ENCODE measurements at regions not wholly inside any gene's neighbourhood (a gene's known extent, or its start where the extent isn't known, plus 50 kb on each side); places are given as distances from the start of the nearest gene placed in this dataset.

DNA sequence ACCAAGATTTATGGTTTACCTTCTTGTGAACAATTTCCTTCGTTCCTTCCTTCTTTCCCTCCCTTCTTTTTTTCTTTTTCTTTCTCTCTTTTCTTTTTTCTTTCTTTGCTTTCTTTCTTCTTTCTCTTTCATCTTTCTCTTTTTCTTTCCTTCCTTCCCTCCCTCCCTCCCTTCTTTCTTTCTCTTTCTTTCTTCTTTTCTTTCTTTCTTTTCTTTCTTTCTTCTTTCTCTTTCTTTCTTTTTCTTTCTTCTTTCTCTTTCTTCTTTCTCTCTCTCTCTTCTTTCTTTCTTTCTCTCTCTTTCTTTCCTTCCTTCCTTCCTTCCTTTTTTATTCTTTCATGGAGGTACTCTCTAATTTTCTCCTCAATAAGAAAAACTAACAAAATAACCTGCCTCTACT lies 462.1 kb upstream of the ATP2B1 start:
- Histone ChIP-seq H3K4me3 (ENCODE audit: insufficient read depth, low read depth, low read length) (no peak overlapping the region), H3K36me3 (replicated peaks; ENCODE audit: control insufficient read depth, insufficient read depth, low read length) (no peaks in the 10 kb centered on the region), H3K27me3 (ENCODE audit: control insufficient read depth, insufficient read depth, low read length) (no peaks in the 10 kb centered on the region)
- DNase-seq, result no peak

DNA sequence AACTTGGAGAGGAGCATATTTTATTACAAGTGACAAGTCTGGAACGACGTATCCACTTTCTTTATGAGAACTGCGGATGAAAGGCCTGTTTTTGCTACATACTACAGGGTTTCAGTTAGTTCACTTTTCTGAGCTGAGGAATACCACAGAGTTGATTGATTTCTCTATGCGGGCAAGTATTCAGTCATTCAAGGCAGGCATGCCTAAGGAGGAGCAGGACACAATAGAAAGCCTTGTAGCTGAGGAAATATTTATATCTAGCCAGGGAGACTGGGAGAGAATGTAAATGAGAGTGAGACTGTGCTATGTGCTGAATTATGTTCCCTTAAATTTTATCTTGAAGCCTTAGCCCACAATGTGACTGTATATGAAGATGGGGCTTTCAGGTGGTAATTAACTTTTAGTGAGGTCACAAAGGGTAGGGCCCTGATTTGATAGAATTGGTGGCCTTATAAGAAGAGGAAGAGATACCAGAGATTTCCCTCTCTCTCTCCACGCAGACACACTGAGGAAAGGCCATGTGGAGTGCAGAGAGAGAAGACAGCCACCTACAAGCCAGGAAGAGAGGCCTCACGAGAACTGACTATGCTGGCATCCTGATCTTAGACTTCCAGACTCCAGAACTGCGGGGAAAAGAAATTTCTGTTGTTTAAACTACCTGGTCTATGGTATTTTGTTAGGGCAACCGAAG lies 459.0 kb upstream of the ATP2B1 start:
- H3K4me3 ChIP-seq (ENCODE audit: insufficient read depth, low read depth, low read length), result no peak overlapping the region
- H3K36me3 ChIP-seq (replicated peaks; ENCODE audit: control insufficient read depth, insufficient read depth, low read length), result no peaks in the 10 kb centered on the region
- no peak for DNase-seq
- no peaks in the 10 kb centered on the region for H3K27me3 ChIP-seq (ENCODE audit: control insufficient read depth, insufficient read depth, low read length)

DNA sequence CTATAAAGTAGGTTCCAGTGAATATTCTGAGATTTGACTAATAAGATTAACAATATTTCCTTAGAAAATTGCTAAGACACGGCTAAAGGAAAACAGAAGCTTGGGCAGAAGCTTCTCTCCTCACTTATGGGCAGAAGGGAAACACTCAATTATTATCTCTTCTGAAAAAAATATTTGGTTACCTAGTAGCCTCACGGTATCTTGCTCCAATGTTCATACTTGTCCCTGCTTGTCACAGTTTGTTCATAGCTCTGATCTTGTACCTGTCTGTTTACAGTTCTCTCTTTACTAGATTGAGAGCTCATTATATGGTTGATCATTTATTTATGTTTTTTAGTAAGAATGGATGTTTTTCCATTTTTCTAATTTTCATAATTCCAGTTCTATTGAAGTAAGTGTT lies 458.0 kb upstream of the ATP2B1 start:
- no peak for DNase-seq
- Histone ChIP-seq H3K4me3 (ENCODE audit: insufficient read depth, low read depth, low read length) (no peak overlapping the region), H3K27me3 (ENCODE audit: control insufficient read depth, insufficient read depth, low read length) (no peaks in the 10 kb centered on the region), H3K36me3 (replicated peaks; ENCODE audit: control insufficient read depth, insufficient read depth, low read length) (no peaks in the 10 kb centered on the region)

DNA sequence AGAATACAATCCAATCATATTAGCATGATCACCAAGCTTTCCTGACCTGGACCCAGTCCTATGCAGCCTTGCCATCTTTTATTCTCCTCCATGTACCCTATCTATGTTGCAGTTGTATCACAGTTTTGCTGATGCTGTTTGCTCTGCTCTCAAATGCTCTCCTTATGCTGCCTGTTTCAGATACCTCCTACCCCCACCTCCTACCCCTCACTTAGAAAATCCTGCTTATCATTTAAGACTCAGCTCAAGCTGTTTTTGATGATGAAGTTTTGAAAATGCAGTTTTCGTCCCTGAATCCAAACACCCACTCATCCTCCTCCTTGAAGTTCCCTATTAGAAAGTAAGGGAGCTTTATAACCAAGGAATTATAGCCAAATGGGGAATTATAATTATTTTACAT lies 457.4 kb upstream of the ATP2B1 start:
- Histone ChIP-seq H3K36me3 (replicated peaks; ENCODE audit: control insufficient read depth, insufficient read depth, low read length) (no peaks in the 10 kb centered on the region), H3K4me3 (ENCODE audit: insufficient read depth, low read depth, low read length) (no peak overlapping the region), H3K27me3 (ENCODE audit: control insufficient read depth, insufficient read depth, low read length) (no peaks in the 10 kb centered on the region)
- DNase-seq, result no peak

DNA sequence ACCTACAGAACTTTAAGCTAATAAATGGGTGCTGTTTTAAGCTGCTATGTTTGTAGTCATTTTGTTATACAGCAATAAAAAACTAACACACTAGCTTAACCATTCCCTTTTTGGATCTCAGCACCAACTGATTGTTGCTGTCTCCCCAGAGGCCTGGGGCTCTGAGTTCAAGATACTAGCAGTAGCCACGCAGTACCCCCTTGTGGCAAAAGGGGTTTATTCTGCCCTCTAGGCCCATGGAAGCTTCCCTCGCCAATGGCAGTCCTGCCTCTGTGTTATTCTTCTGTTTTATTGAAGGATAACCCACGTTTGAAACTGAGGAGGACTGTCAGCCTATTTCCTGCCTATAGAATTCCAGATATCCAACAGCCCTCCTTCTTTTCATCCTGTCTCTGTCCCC lies 455.3 kb upstream of the ATP2B1 start:
- H3K4me3 ChIP-seq (ENCODE audit: insufficient read depth, low read depth, low read length), result no peak overlapping the region
- H3K36me3 ChIP-seq (replicated peaks; ENCODE audit: control insufficient read depth, insufficient read depth, low read length), result no peaks in the 10 kb centered on the region
- H3K27me3 ChIP-seq (ENCODE audit: control insufficient read depth, insufficient read depth, low read length), result no peaks in the 10 kb centered on the region
- DNase-seq, result peak; percentile 1

DNA sequence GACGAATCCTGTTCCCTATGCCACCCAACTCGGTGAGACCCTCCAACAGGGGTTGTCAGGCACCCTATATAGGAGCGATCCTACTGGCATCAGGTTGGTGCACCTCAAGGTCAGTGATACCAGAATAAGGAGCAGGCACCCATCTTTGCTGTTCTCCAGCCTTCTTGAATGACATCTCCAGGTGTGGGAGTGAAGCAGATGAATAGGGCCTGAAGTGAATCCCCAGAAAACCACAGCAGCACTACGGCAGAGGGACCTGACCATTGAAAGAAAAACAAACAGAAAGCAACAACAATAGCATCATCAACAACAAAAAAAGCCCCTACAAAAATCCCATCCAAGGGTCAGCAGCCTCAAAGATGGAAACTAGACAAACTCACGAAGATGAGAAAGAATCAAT lies 445.2 kb upstream of the ATP2B1 start:
- DNase-seq, result no peak
- H3K4me3 ChIP-seq (ENCODE audit: insufficient read depth, low read depth, low read length), result no peak overlapping the region
- H3K27me3 ChIP-seq (ENCODE audit: control insufficient read depth, insufficient read depth, low read length), result no peaks in the 10 kb centered on the region
- H3K36me3 ChIP-seq (replicated peaks; ENCODE audit: control insufficient read depth, insufficient read depth, low read length), result no peaks in the 10 kb centered on the region

DNA sequence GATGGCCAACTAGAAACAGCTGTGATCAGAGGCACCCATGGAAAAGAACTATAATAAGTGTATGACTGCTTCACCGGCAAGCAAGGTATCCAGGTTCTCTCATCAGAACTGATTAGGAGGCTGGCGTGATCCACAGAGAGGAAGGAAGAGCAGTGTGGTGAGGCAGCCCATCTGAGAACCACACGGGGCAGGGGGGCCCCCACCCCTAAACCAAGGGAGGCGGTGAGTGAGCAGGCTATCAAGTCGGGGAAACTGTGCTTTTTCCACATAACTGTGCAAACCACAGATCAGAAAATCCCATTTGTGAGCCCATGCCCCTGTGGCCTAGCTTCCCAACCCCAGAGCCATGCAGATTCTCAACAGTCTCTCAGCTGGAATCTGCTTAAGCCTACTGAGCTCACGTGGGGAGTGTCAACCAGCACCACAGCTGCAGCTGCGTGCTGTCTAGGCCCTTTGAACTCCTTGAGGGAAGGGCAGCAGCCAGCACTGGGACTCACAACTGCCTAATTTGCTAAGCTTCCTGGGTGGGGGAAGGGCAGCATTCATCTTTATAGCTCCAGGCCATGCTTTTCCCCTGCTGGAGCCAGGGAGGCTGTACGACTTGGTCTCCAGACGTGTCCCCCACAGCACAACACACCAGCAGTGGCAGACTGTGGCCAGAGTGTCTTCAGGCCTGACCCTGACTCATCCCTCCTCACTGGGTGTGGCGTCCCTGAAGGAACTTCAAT lies 444.4 kb upstream of the ATP2B1 start:
- no peaks in the 10 kb centered on the region for H3K27me3 ChIP-seq (ENCODE audit: control insufficient read depth, insufficient read depth, low read length)
- DNase-seq, result no peak
- H3K4me3 ChIP-seq (ENCODE audit: insufficient read depth, low read depth, low read length), result no peak overlapping the region
- H3K36me3 ChIP-seq (replicated peaks; ENCODE audit: control insufficient read depth, insufficient read depth, low read length), result no peaks in the 10 kb centered on the region

DNA sequence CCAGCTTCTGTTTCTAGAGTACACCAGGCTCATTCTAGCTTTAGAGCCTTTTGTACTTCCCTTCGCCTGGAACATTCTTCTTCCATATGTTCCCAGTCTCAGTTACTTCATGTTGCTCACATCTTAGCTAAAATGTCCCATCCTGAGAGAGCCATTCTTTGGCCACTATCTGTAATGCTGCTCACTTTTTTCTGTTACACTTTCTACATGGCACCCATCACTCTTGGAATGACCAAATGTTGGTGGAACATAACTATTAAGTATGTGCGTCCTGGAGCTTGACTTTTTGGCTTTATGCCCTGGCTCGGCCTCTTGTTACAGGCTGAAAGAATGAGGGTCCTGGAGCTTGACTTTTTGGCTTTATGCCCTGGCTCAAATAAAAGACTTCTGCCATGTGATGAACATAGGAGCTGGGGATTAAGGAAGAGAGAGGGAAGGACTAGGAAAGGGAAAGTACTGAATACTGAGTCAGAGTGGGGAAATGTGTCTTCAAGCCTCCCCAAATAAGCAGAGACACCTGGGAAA lies 442.9 kb upstream of the ATP2B1 start:
- no peak for DNase-seq
- H3K27me3 ChIP-seq (ENCODE audit: control insufficient read depth, insufficient read depth, low read length), result no peaks in the 10 kb centered on the region
- no peak overlapping the region for H3K4me3 ChIP-seq (ENCODE audit: insufficient read depth, low read depth, low read length)
- no peaks in the 10 kb centered on the region for H3K36me3 ChIP-seq (replicated peaks; ENCODE audit: control insufficient read depth, insufficient read depth, low read length)

DNA sequence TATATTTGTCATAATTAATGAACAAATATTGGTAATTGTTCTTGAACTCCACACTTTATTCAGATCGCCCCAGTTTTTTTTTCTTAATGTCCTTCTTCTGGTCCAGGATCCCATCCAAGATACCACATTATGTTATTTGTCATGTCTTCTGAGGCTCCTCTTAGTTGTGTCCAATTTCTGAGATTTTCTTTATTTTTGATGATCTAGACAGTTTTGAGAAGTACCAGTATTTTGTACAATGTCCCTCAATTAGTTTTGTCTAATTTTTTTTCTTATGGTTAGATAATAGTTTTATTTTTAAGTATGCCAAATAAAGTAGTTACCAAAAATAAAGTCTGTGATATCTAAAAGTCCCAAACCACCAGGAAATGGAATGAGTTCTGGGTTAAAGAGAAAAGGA lies 440.8 kb upstream of the ATP2B1 start:
- Histone ChIP-seq H3K4me3 (ENCODE audit: insufficient read depth, low read depth, low read length) (no peak overlapping the region), H3K27me3 (ENCODE audit: control insufficient read depth, insufficient read depth, low read length) (no peaks in the 10 kb centered on the region), H3K36me3 (replicated peaks; ENCODE audit: control insufficient read depth, insufficient read depth, low read length) (no peaks in the 10 kb centered on the region)
- no peak for DNase-seq

DNA sequence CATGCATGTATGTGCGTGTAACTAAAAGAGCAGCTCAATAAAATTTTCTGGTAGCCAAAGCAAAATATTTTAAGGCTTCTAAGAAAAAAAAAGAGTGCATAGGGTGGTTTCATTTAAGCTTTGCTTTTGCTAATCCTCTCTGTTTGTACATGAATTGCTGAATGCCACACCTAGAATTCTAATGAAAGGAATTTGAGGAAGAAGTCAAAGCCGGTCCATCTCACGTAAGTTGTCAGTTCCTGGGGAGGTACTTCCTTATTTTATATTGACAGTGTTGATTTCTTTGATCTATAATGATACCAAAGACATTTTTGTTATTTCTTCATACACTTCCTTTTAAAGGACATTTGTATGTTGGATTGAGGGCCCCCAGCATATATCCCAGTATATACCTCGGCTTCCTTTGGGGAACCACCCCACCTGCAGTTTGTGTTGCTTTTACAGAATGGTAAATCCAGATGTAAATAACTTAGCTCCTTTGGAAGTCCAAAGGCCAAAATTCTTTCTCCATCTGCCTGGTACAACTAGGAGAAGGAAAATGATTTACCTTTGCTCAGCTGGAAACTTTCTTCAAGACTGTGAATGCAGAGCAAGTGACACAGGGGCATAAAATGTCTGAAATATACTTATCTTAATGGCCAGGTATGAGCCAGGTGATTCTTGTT lies 420.9 kb upstream of the ATP2B1 start:
- Histone ChIP-seq H3K4me3 (ENCODE audit: insufficient read depth, low read depth, low read length) (no peak overlapping the region), H3K27me3 (ENCODE audit: control insufficient read depth, insufficient read depth, low read length) (no peaks in the 10 kb centered on the region), H3K36me3 (replicated peaks; ENCODE audit: control insufficient read depth, insufficient read depth, low read length) (no peaks in the 10 kb centered on the region)
- no peak for DNase-seq

DNA sequence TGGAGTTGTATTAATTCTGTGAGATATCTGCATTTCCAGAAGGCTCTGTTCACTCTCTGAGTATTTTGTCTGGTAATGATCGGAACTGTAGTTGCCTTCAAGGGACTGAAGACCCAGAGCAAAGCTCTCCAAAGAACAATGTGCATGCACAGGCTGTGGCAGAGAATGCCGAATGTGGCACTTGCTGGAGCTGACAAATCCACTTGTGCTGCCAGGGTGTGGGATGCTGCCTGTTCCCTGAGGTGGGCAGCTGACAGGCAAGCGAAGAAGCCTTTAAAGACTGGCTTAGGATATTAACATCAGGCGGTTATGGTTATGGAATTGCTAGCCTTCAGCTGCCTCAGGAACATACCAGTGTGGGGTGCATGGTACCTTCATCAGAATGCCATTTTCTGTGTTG lies 419.9 kb upstream of the ATP2B1 start:
- Histone ChIP-seq H3K27me3 (ENCODE audit: control insufficient read depth, insufficient read depth, low read length) (no peaks in the 10 kb centered on the region), H3K4me3 (ENCODE audit: insufficient read depth, low read depth, low read length) (no peak overlapping the region), H3K36me3 (replicated peaks; ENCODE audit: control insufficient read depth, insufficient read depth, low read length) (no peaks in the 10 kb centered on the region)
- no peak for DNase-seq

DNA sequence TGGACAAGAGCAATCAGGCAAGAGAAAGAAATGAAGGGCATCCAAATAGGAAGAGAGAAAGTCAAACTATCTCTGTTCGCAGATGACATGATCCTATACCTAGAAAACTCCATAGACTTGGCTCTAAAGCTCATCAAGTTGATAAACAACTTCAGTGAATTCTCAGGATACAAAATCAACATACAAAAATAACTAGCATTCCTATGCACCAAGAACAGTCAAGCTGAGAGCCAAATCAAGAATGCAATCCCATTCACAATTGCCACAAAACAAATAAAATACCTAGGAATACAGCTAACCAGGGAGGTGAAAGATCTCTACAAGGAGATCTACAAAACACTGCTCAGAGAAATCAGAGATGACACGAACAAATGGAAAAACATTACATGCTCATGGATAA lies 417.5 kb upstream of the ATP2B1 start:
- Histone ChIP-seq H3K27me3 (ENCODE audit: control insufficient read depth, insufficient read depth, low read length) (no peaks in the 10 kb centered on the region), H3K4me3 (ENCODE audit: insufficient read depth, low read depth, low read length) (no peak overlapping the region), H3K36me3 (replicated peaks; ENCODE audit: control insufficient read depth, insufficient read depth, low read length) (no peaks in the 10 kb centered on the region)
- no peak for DNase-seq

DNA sequence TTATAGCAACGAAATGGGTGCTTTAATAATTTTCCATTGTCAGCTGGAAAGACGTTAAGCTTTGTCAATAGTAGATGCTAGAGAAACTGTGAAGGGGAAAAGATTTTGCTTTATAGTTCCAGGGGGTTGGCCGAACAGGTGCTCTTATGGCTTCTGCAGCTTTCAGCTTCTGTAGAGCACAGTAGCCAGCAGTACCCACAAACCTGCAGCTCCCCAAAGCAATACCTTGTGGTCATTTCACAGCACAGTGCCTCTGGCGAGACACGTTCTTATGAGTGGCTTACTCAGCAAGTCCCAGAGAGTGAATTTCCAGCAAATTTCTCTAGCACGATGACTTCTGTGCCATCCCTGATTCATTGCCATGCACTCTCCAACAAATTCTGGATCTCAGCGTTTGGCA lies 416.3 kb upstream of the ATP2B1 start:
- no peak for DNase-seq
- H3K27me3 ChIP-seq (ENCODE audit: control insufficient read depth, insufficient read depth, low read length), result no peaks in the 10 kb centered on the region
- no peaks in the 10 kb centered on the region for H3K36me3 ChIP-seq (replicated peaks; ENCODE audit: control insufficient read depth, insufficient read depth, low read length)
- no peak overlapping the region for H3K4me3 ChIP-seq (ENCODE audit: insufficient read depth, low read depth, low read length)

DNA sequence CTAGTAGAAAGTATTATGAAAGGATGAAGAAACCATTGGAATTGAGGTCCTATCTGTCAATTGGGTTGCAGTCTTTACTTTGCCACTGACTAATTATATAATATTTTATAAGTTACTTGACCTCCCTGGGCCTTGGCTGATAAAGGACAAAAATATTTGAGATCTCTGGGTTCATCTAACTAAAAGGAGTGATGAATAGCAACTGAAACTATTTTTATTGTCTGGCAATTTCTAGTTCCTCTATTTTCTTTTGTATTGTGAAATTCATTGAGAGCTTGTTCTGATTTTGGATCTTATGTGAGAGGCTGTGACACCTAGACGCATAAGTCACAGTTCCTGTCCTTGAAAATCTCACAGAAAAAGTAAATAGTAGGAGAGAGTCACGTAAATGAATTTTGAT lies 415.7 kb upstream of the ATP2B1 start:
- H3K27me3 ChIP-seq (ENCODE audit: control insufficient read depth, insufficient read depth, low read length), result no peaks in the 10 kb centered on the region
- no peak for DNase-seq

DNA sequence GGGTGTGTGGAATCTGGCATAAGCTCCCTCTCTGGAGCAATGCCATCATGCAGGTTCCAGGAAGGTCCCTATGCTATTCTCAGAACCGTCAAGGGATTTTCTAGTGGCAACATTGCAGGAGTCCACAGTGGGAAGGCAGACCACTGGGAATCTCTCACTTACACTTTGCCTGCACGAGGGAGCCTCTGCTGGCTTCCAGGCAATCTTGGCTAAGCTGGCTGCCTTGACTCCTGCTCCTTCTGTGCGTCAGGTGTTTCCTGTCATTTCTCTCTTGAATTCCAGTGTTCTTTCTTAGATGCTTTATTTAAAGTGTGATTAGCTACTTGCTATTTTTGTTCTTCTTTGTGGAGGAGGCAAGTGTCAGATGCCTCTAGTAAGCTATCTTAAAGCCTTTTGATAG lies 414.0 kb upstream of the ATP2B1 start:
- no peak overlapping the region for H3K4me3 ChIP-seq (ENCODE audit: insufficient read depth, low read depth, low read length)
- H3K27me3 ChIP-seq (ENCODE audit: control insufficient read depth, insufficient read depth, low read length), result no peaks in the 10 kb centered on the region
- H3K36me3 ChIP-seq (replicated peaks; ENCODE audit: control insufficient read depth, insufficient read depth, low read length), result no peaks in the 10 kb centered on the region
- no peak for DNase-seq

More for the DNA sequence above, 415.7 kb upstream of the ATP2B1 start:
- no peaks in the 10 kb centered on the region for H3K36me3 ChIP-seq (replicated peaks; ENCODE audit: control insufficient read depth, insufficient read depth, low read length)
- no peak overlapping the region for H3K4me3 ChIP-seq (ENCODE audit: insufficient read depth, low read depth, low read length)
